ENCODE measurements at regions not wholly inside any gene's neighbourhood (a gene's known extent, or its start where the extent isn't known, plus 50 kb on each side); places are given as distances from the start of the nearest gene placed in this dataset.

- Histone ChIP-seq H3K4me3 (ENCODE audit: low read depth, low read length) (no peak overlapping the region), H3K36me3 (replicated peaks) (no peaks in the 10 kb centered on the region), H3K27me3 (replicated peaks) (no peaks in the 10 kb centered on the region), H3K27ac (no peak overlapping the region)
- DNase-seq, result no peak
- TF ChIP-seq CTCF (IDR thresholded peaks at IDR 0.05; ENCODE audit: low read depth, low read length, missing control alignments), result no peak
- in situ Hi-C loops (cut with HindIII; ENCODE audit: low pct_ligation_motif_present, low sequenced_read_pairs), result no loop called here
These were observed 1035.9 kb downstream of the TRHDE start for GRCh38 chr12:73308079-73308478.

GRCh38 chr12:73308747-73309146, 1036.6 kb downstream of the TRHDE start:
- DNase-seq, result no peak
- no peak for TF ChIP-seq CTCF (IDR thresholded peaks at IDR 0.05; ENCODE audit: low read depth, low read length, missing control alignments)
- Histone ChIP-seq H3K4me3 (ENCODE audit: low read depth, low read length) (no peak overlapping the region), H3K27me3 (replicated peaks) (no peaks in the 10 kb centered on the region), H3K36me3 (replicated peaks) (no peaks in the 10 kb centered on the region), H3K27ac (no peak overlapping the region)
- in situ Hi-C loops (cut with HindIII; ENCODE audit: low pct_ligation_motif_present, low sequenced_read_pairs), result no loop called here

GRCh38 chr12:73321319-73321718, 1049.1 kb downstream of the TRHDE start:
- DNase-seq, result no peak
- Histone ChIP-seq H3K36me3 (replicated peaks) (no peaks in the 10 kb centered on the region), H3K27me3 (replicated peaks) (no peaks in the 10 kb centered on the region), H3K27ac (no peak overlapping the region), H3K4me3 (ENCODE audit: low read depth, low read length) (no peak overlapping the region)
- no peak for TF ChIP-seq CTCF (IDR thresholded peaks at IDR 0.05; ENCODE audit: low read depth, low read length, missing control alignments)
- in situ Hi-C loops (cut with HindIII; ENCODE audit: low pct_ligation_motif_present, low sequenced_read_pairs), result no loop called here

- no peak for TF ChIP-seq CTCF (IDR thresholded peaks at IDR 0.05; ENCODE audit: low read depth, low read length, missing control alignments)
- no peak for DNase-seq
- Histone ChIP-seq H3K27ac (no peak overlapping the region), H3K27me3 (replicated peaks) (no peaks in the 10 kb centered on the region), H3K36me3 (replicated peaks) (no peaks in the 10 kb centered on the region), H3K4me3 (ENCODE audit: low read depth, low read length) (no peak overlapping the region)
- in situ Hi-C loops (cut with HindIII; ENCODE audit: low pct_ligation_motif_present, low sequenced_read_pairs), result no loop called here
These were observed 1049.6 kb downstream of the TRHDE start for GRCh38 chr12:73321776-73322175.

GRCh38 chr12:73330584-73331351, 1058.6 kb downstream of the TRHDE start:
- Histone ChIP-seq H3K4me3 (ENCODE audit: low read depth, low read length) (no peak overlapping the region), H3K36me3 (replicated peaks) (no peaks in the 10 kb centered on the region), H3K27me3 (replicated peaks) (no peaks in the 10 kb centered on the region), H3K27ac (no peak overlapping the region)
- TF ChIP-seq CTCF (IDR thresholded peaks at IDR 0.05; ENCODE audit: low read depth, low read length, missing control alignments), result no peak
- in situ Hi-C loops (cut with HindIII; ENCODE audit: low pct_ligation_motif_present, low sequenced_read_pairs), result no loop called here
- DNase-seq, result no peak

Measured in brain microvascular endothelial cell (primary cell).